GM23338 (cell line): ENCODE measurements at regions not wholly inside any gene's neighbourhood (a gene's known extent, or its start where the extent isn't known, plus 50 kb on each side); places are given as distances from the start of the nearest gene placed in this dataset.

Source experiments
- ATAC-seq: fragments of 200-7000 bp; cut with Tn5 transposase; 3 replicates; pipeline ENCODE4 v1.9.1; 2020
- DNase-seq: peaks from one replicate; pipeline ENCODE4 v3.0.0-alpha.2; 2015; ENCODE audit warnings: low spot score
- H2AFZ ChIP-seq: fragments of 200-600 bp; sonication (generic); 2 replicates; pipeline ENCODE4 v1.8.0; 2016; ENCODE audit warnings: antibody characterized with exemption, mild to moderate bottlenecking, moderate library complexity
- H3F3A ChIP-seq: fragments of 200-600 bp; sonication (generic); replicated peaks from 2 replicates; pipeline ENCODE4 v1.8.0; 2017; ENCODE audit warnings: antibody characterized with exemption, mixed run types, low read depth
- H3K27ac ChIP-seq: fragments of 200-600 bp; sonication (generic); 2 replicates; pipeline ENCODE4 v1.6.1; 2016; ENCODE audit warnings: low read depth
- H3K27me3 ChIP-seq: fragments of 200-600 bp; sonication (generic); 2 replicates; pipeline ENCODE4 v1.8.0; 2016; ENCODE audit warnings: mild to moderate bottlenecking, mixed run types, moderate library complexity; ENCODE audit not compliant: insufficient read depth
- H3K36me3 ChIP-seq: fragments of 200-600 bp; sonication (generic); 2 replicates; pipeline ENCODE4 v1.8.0; 2016; ENCODE audit warnings: mild to moderate bottlenecking; ENCODE audit not compliant: insufficient read depth
- H3K4me1 ChIP-seq: fragments of 200-600 bp; sonication (generic); 2 replicates; pipeline ENCODE4 v1.8.0; 2016; ENCODE audit warnings: mild to moderate bottlenecking, moderate library complexity; ENCODE audit not compliant: insufficient read depth
- H3K4me2 ChIP-seq: fragments of 200-600 bp; sonication (generic); 2 replicates; pipeline ENCODE4 v1.7.1; 2017; ENCODE audit warnings: mixed run types
- H3K4me3 ChIP-seq: fragments of 200-600 bp; sonication (generic); 2 replicates; pipeline ENCODE4 v1.6.1; 2016; ENCODE audit warnings: mixed run types
- H3K79me2 ChIP-seq: fragments of 200-600 bp; sonication (generic); replicated peaks from 2 replicates; pipeline ENCODE4 v1.8.0; 2017; ENCODE audit warnings: mild to moderate bottlenecking; ENCODE audit not compliant: insufficient read depth
- H3K9me2 ChIP-seq: fragments of 200-600 bp; sonication (generic); 2 replicates; pipeline ENCODE4 v1.8.0; 2017; ENCODE audit not compliant: insufficient read depth
- H4K20me1 ChIP-seq: fragments of 200-600 bp; sonication (generic); replicated peaks from 2 replicates; pipeline ENCODE4 v1.8.0; 2017; ENCODE audit warnings: mild to moderate bottlenecking; ENCODE audit not compliant: insufficient read depth
- H3K27ac Mint-ChIP-seq: 2 replicates; pipeline ENCODE4 v1.8.0; 2020; ENCODE audit warnings: inconsistent platforms, mild to moderate bottlenecking, moderate library complexity, mixed read lengths
- H3K27me3 Mint-ChIP-seq: 3 replicates; pipeline ENCODE4 v1.8.0; 2022; ENCODE audit warnings: low read depth, mild to moderate bottlenecking, moderate library complexity, mixed read lengths, inconsistent platforms; ENCODE audit not compliant: insufficient read depth, poor library complexity
- H3K36me3 Mint-ChIP-seq: 3 replicates; pipeline ENCODE4 v1.8.0; 2021; ENCODE audit warnings: low read depth, mild to moderate bottlenecking, inconsistent platforms, moderate library complexity, mixed read lengths
- H3K4me1 Mint-ChIP-seq: 3 replicates; pipeline ENCODE4 v1.8.0; 2020; ENCODE audit warnings: mild to moderate bottlenecking, inconsistent platforms, mixed read lengths
- H3K4me3 Mint-ChIP-seq: 3 replicates; pipeline ENCODE4 v1.8.0; 2021; ENCODE audit warnings: moderate library complexity, mild to moderate bottlenecking, inconsistent platforms, mixed read lengths
- H3K9me3 Mint-ChIP-seq: 3 replicates; pipeline ENCODE4 v1.8.0; 2020; ENCODE audit warnings: moderate library complexity, mild to moderate bottlenecking, inconsistent platforms, mixed read lengths
- CTCF ChIP-seq, 2 experiments: fragments of 200-600 bp in 1 of 2; sonication (generic) in 1 of 2; conservative IDR thresholded peaks; 2 replicates each; pipeline versions ENCODE4 v1.5.1 to v1.6.1; 2016 to 2017; ENCODE audit warnings: antibody characterized with exemption in 2 of 2, low read depth in 2 of 2, mild to moderate bottlenecking in 2 of 2, moderate library complexity in 1 of 2
- ETS1 ChIP-seq: IDR thresholded peaks from 2 replicates; pipeline ENCODE4 v1.6.1; 2016; ENCODE audit warnings: antibody characterized with exemption
- EZH2 ChIP-seq: fragments of 200-600 bp; sonication (generic); IDR thresholded peaks from one replicate; pipeline ENCODE4 v1.8.0; 2017; ENCODE audit warnings: antibody characterized with exemption, mild to moderate bottlenecking, low read depth; ENCODE audit not compliant: unreplicated experiment
- JUNB ChIP-seq: IDR thresholded peaks from one replicate; pipeline ENCODE4 v1.6.1; 2016; ENCODE audit warnings: antibody characterized with exemption; ENCODE audit not compliant: unreplicated experiment
- POLR2AphosphoS5 ChIP-seq: IDR thresholded peaks from 2 replicates; pipeline ENCODE4 v1.6.1; 2016; ENCODE audit warnings: antibody characterized with exemption, low read depth
- REST ChIP-seq: IDR thresholded peaks from one replicate; pipeline ENCODE4 v1.6.1; 2018; ENCODE audit warnings: antibody characterized with exemption; ENCODE audit not compliant: unreplicated experiment
- ZNF462 ChIP-seq: fragments of 250-450 bp; sonication (Bioruptor Pico); IDR thresholded peaks from 2 replicates; pipeline ENCODE4 v1.5.0; 2020; ENCODE audit warnings: mild to moderate bottlenecking, moderate library complexity

GRCh38 chr2:16008331-16008850 lies 68.0 kb downstream of the MYCN start:
- Histone ChIP-seq H3K4me1 (peaks cover 19% of the 10 kb centered on the region), H3K4me2 (no peak overlapping the region), H3K27ac (no peak overlapping the region), H3K9me2 (0 out of 2 replicates have a peak, but pooled peaks cover 22% of the 10 kb centered on the region), H3K27me3 (no peaks in the 10 kb centered on the region), H2AFZ (0 out of 2 replicates have a peak overlapping the region, but pooled peaks have one; percentile 66), H3F3A (peaks cover 9% of the 10 kb centered on the region), H3K4me3 (no peak overlapping the region), H4K20me1 (no peaks in the 10 kb centered on the region), H3K79me2 (no peaks in the 10 kb centered on the region), H3K36me3 (no peaks in the 10 kb centered on the region)
- H3K27ac Mint-ChIP-seq, result no peak overlapping the region
- H3K27me3 Mint-ChIP-seq, result peaks cover 3% of the 10 kb centered on the region
- H3K9me3 Mint-ChIP-seq, result peaks cover 5% of the 10 kb centered on the region; the same call in 2 of the 3 replicates
- ATAC-seq (no peak), DNase-seq (no peak)
- H3K36me3 Mint-ChIP-seq, result no peaks in the 10 kb centered on the region
- no peak overlapping the region for H3K4me3 Mint-ChIP-seq
- TF ChIP-seq JUNB, result no peak
- no peak for TF ChIP-seq CTCF (conservative IDR thresholded peaks at IDR 0.05; ENCODE audit: low read depth in 2 of 2)
- H3K4me1 Mint-ChIP-seq, result peaks cover 16% of the 10 kb centered on the region

- Mint-ChIP-seq H3K36me3 (no peaks in the 10 kb centered on the region), H3K4me1 (peaks cover 7% of the 10 kb centered on the region; the same call in 2 of the 3 replicates), H3K27ac (no peak overlapping the region), H3K4me3 (no peak overlapping the region), H3K9me3 (peaks cover 5% of the 10 kb centered on the region), H3K27me3 (no peaks in the 10 kb centered on the region)
- Histone ChIP-seq H3K4me1 (peaks cover 9% of the 10 kb centered on the region), H3F3A (0 out of 2 replicates have a peak, but pooled peaks cover under 1% of the 10 kb centered on the region), H3K27me3 (no peaks in the 10 kb centered on the region), H3K9me2 (0 out of 2 replicates have a peak, but pooled peaks cover 22% of the 10 kb centered on the region), H3K36me3 (no peaks in the 10 kb centered on the region), H3K4me3 (no peak overlapping the region), H4K20me1 (no peaks in the 10 kb centered on the region), H3K27ac (no peak overlapping the region), H2AFZ (no peak overlapping the region), H3K4me2 (no peak overlapping the region), H3K79me2 (no peaks in the 10 kb centered on the region)
- ATAC-seq (no peak), DNase-seq (no peak)
- TF ChIP-seq REST, result no peak
- TF ChIP-seq POLR2AphosphoS5, result no peak
- no peak for TF ChIP-seq JUNB
- TF ChIP-seq ZNF462 (CRISPR knock-in tag), result no peak
- TF ChIP-seq ETS1, result no peak
- TF ChIP-seq EZH2, result no peak
These were observed 67.0 kb downstream of the MYCN start for GRCh38 chr2:16007167-16007934.
